Kidney epithelial cell (primary cell): ENCODE measurements at regions not wholly inside any gene's neighbourhood (a gene's known extent, or its start where the extent isn't known, plus 50 kb on each side); places are given as distances from the start of the nearest gene placed in this dataset.

Source experiments
- DNase-seq: peaks from one replicate; pipeline ENCODE4 v3.0.0-alpha.2; 2010; ENCODE audit warnings: low read depth
- H3K27me3 ChIP-seq: 2 replicates; pipeline ENCODE4 v1.6.0; 2011; ENCODE audit warnings: low read length; ENCODE audit not compliant: control insufficient read depth, insufficient read depth
- H3K36me3 ChIP-seq: 2 replicates; pipeline ENCODE4 v1.5.1; 2011; ENCODE audit warnings: low read length; ENCODE audit not compliant: control insufficient read depth, insufficient read depth
- H3K4me3 ChIP-seq: 2 replicates; pipeline ENCODE4 v1.5.1; 2011; ENCODE audit warnings: low read depth, mild to moderate bottlenecking, control low read depth, low read length
- TF ChIP-seq, protein P1 (sequence below): IDR thresholded peaks from 2 replicates; pipeline ENCODE4 v1.5.1; 2011; ENCODE audit warnings: mild to moderate bottlenecking, moderate library complexity, low read length, control low read depth, inconsistent platforms; ENCODE audit not compliant: insufficient read depth, poor library complexity, severe bottlenecking

- Histone ChIP-seq H3K36me3 (no peaks in the 10 kb centered on the region), H3K4me3 (no peak overlapping the region), H3K27me3 (no peaks in the 10 kb centered on the region)
- no peak for DNase-seq
- TF ChIP-seq, protein P1, sequence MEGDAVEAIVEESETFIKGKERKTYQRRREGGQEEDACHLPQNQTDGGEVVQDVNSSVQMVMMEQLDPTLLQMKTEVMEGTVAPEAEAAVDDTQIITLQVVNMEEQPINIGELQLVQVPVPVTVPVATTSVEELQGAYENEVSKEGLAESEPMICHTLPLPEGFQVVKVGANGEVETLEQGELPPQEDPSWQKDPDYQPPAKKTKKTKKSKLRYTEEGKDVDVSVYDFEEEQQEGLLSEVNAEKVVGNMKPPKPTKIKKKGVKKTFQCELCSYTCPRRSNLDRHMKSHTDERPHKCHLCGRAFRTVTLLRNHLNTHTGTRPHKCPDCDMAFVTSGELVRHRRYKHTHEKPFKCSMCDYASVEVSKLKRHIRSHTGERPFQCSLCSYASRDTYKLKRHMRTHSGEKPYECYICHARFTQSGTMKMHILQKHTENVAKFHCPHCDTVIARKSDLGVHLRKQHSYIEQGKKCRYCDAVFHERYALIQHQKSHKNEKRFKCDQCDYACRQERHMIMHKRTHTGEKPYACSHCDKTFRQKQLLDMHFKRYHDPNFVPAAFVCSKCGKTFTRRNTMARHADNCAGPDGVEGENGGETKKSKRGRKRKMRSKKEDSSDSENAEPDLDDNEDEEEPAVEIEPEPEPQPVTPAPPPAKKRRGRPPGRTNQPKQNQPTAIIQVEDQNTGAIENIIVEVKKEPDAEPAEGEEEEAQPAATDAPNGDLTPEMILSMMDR, result peak; percentile 18
These were observed 74.6 kb downstream of the AASDHPPT start for GRCh38 chr11:106152013-106152412.

DNA sequence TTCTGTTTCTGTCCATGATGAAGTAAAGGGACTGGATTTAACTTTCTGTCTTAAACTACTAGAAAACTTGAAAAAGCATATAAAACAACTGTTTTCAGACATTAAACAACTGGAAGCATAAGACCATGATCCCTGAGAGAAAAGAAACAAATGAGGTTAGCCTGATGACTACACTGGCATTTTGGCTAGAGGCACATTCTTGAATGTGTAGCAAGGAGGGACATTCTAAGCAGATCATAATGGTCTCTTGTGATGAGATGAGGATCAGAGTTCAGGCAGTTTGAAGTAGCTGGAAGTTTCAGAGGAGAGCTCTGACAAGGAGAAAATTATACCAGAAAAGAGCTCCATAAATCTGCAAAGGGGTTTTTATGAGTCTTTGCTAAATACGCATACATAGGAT lies 75.4 kb downstream of the AASDHPPT start:
- Histone ChIP-seq H3K36me3 (no peaks in the 10 kb centered on the region), H3K4me3 (no peak overlapping the region), H3K27me3 (no peaks in the 10 kb centered on the region)
- no peak for DNase-seq
- TF ChIP-seq, protein P1, result no peak

- Histone ChIP-seq H3K36me3 (no peaks in the 10 kb centered on the region), H3K27me3 (no peaks in the 10 kb centered on the region), H3K4me3 (no peak overlapping the region)
- TF ChIP-seq, protein P1, result peak; percentile 55
- peak; percentile 43 for DNase-seq
These were observed 79.0 kb downstream of the AASDHPPT start for GRCh38 chr11:106156290-106156937.

DNA sequence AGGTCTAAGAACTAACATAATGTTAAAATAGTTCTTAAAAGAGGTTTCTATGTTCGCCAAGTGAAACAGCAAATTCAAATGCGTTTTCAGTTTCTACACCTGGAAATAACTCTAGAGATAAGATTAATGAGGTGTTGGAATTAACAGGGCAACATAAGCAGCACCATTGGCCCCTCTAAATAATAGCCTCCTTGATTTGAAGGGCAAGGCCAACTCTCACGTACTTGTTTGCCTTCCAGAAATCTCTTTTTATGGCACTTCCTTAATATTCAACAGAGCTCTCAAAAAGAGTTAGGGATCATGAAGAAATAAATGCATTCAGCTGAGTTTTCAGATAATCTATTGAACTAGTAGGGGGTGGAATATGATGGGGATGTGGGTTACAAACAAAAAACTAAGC lies 80.9 kb downstream of the AASDHPPT start:
- TF ChIP-seq, protein P1, result no peak
- no peak for DNase-seq
- H3K4me3 ChIP-seq, result no peak overlapping the region
- no peaks in the 10 kb centered on the region for H3K36me3 ChIP-seq
- H3K27me3 ChIP-seq, result no peaks in the 10 kb centered on the region

DNA sequence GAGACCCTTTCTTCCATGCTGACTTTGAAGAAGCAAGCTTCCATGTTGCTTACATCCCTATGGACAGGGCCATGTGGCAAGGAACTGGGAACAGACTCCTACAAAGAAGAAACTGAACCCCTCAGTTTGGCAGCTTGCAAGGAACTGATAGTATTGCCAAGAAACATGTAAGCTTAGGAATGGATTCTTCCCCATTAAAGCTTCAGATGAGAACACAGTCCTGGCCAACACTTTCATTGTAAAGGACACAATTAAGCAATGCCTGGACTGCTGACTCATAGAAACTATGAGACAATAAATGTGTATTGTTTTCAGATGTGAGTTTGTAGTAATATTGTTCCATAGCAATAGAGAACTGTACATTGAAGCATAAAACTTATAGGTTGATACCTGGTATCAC lies 82.4 kb downstream of the AASDHPPT start:
- H3K27me3 ChIP-seq, result no peaks in the 10 kb centered on the region
- no peak overlapping the region for H3K4me3 ChIP-seq
- no peak for DNase-seq
- TF ChIP-seq, protein P1, result no peak
- H3K36me3 ChIP-seq, result no peaks in the 10 kb centered on the region

DNA sequence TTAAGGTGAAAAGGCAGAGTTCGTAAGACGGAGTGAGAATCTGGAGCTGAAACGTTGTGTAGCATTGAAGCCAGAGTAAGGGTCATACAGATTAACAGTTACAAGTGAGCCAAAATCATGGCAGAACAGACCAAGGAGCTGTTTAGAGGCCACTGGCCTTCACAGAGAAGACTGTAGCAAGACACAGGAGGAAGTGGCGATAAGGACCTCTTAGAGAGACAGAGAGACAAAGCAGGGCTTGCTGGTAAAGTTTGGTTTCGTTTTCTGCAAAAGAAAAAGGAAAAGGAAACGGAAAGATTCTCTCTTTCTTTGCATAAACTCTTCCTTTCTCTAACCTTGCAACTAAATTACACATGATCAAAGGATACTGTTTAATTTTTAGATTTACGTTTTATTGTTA lies 83.0 kb downstream of the AASDHPPT start:
- Histone ChIP-seq H3K4me3 (no peak overlapping the region), H3K27me3 (no peaks in the 10 kb centered on the region), H3K36me3 (no peaks in the 10 kb centered on the region)
- no peak for DNase-seq
- TF ChIP-seq, protein P1, result no peak
